Endothelial cell of umbilical vein (primary cell): ENCODE measurements at regions not wholly inside any gene's neighbourhood (a gene's known extent, or its start where the extent isn't known, plus 50 kb on each side); places are given as distances from the start of the nearest gene placed in this dataset.

Source experiments
- BruUV-seq: library from RNA; stranded (reverse); fragments of 400-500 nt; replicated peaks from 2 replicates; lab custom pipeline; 2021; lab: Mats Ljungman, UMichigan
- CTCF ChIA-PET: fragments of 300-600, 350-600 bp; sonication (Branson Sonifier 250); formaldehyde crosslinking; loops from one replicate; lab custom pipeline; 2021; ENCODE audit warnings: antibody characterized with exemption, inconsistent platforms; lab: Charles Lee
- POLR2A ChIA-PET: fragments of 300-600, 350-600 bp; sonication (Branson Sonifier 250); formaldehyde crosslinking; loops from one replicate; lab custom pipeline; 2021; ENCODE audit warnings: antibody characterized with exemption, inconsistent platforms; lab: Charles Lee
- DNase-seq: peaks from one replicate; pipeline ENCODE4 v3.0.0-alpha.2; 2011; ENCODE audit warnings: low read depth, low spot score
- FAIRE-seq: peaks from 2 replicates; lab custom pipeline; 2011; peaks lifted over from hg19 to GRCh38; lab: Jason Lieb, UNC
- H2AFZ ChIP-seq: 2 replicates; pipeline ENCODE4 v1.6.0; 2012; ENCODE audit warnings: low read depth, low read length, control low read depth, inconsistent platforms
- H3K27ac ChIP-seq: 2 replicates; pipeline ENCODE4 v1.5.1; 2011; ENCODE audit warnings: low read depth, mild to moderate bottlenecking, control low read depth, low read length, moderate library complexity; ENCODE audit not compliant: insufficient read depth
- H3K27me3 ChIP-seq, 2 experiments: 2 replicates each; pipeline versions ENCODE4 v1.6.0 to v1.6.1; 2011; ENCODE audit warnings: low read length in 2 of 2, mixed read lengths in 1 of 2; ENCODE audit not compliant: control insufficient read depth in 2 of 2, insufficient read depth in 2 of 2
- H3K36me3 ChIP-seq, 2 experiments: 2 replicates in 1 of 2; 3 replicates in 1 of 2; pipeline ENCODE4 v1.5.1; 2011; ENCODE audit warnings: low read length in 2 of 2, mild to moderate bottlenecking in 1 of 2, moderate library complexity in 1 of 2; ENCODE audit not compliant: control insufficient read depth in 2 of 2, insufficient read depth in 2 of 2; ENCODE audit errors: extremely low read depth in 1 of 2
- H3K4me1 ChIP-seq: 3 replicates; pipeline ENCODE4 v1.5.1; 2011; ENCODE audit warnings: mild to moderate bottlenecking, low read length; ENCODE audit not compliant: control insufficient read depth, insufficient read depth; ENCODE audit errors: extremely low read depth
- H3K4me2 ChIP-seq: 2 replicates; pipeline ENCODE4 v1.6.1; 2011; ENCODE audit warnings: low read length, control low read depth, mixed read lengths; ENCODE audit not compliant: insufficient read depth
- H3K4me3 ChIP-seq, 3 experiments: fragments of 200-600 bp in 1 of 3; sonication (generic), shearing (Covaris generic) in 1 of 3; replicated peaks in 1 of 3; 2 replicates each; pipeline ENCODE4 v1.5.1; 2011 to 2016; ENCODE audit warnings: control low read depth in 3 of 3, low read length in 3 of 3, mild to moderate bottlenecking in 2 of 3, inconsistent platforms in 1 of 3, low read depth in 1 of 3, moderate library complexity in 1 of 3; ENCODE audit not compliant: insufficient read depth in 1 of 3
- H3K79me2 ChIP-seq: 2 replicates; pipeline ENCODE4 v1.6.0; 2012; ENCODE audit warnings: low read length, inconsistent platforms; ENCODE audit not compliant: control insufficient read depth, insufficient read depth
- H3K9ac ChIP-seq: replicated peaks from 2 replicates; pipeline ENCODE3; 2011; ENCODE audit warnings: low read length, control low read depth; ENCODE audit not compliant: insufficient read depth; ENCODE audit errors: extremely low read depth
- H3K9me1 ChIP-seq: replicated peaks from 3 replicates; pipeline ENCODE4 v1.6.0; 2011; ENCODE audit warnings: mild to moderate bottlenecking, low read length; ENCODE audit not compliant: control insufficient read depth, insufficient read depth; ENCODE audit errors: extremely low read depth
- H3K9me3 ChIP-seq: replicated peaks from 2 replicates; pipeline ENCODE4 v1.5.1; 2012; ENCODE audit warnings: low read length, inconsistent platforms; ENCODE audit not compliant: control insufficient read depth, insufficient read depth
- H4K20me1 ChIP-seq: replicated peaks from 2 replicates; pipeline ENCODE3; 2011; ENCODE audit warnings: mild to moderate bottlenecking, low read length; ENCODE audit not compliant: control insufficient read depth, insufficient read depth; ENCODE audit errors: extremely low read depth
- CTCF ChIP-seq, 2 donors: IDR thresholded peaks; 1 replicate in 1 of 2; 2 replicates in 1 of 2; pipeline ENCODE4 v1.5.1; 2011; ENCODE audit warnings: low read length in 2 of 2, mild to moderate bottlenecking in 2 of 2, moderate library complexity in 2 of 2, control low read depth in 1 of 2, inconsistent platforms in 1 of 2, low read depth in 1 of 2; ENCODE audit not compliant: insufficient read depth in 1 of 2; ENCODE audit errors: extremely low read depth in 1 of 2
- EZH2 ChIP-seq: IDR thresholded peaks from 2 replicates; pipeline ENCODE4 v1.6.1; 2012; ENCODE audit warnings: borderline replicate concordance, low read depth, mild to moderate bottlenecking, moderate library complexity, low read length, inconsistent platforms; ENCODE audit not compliant: severe bottlenecking
- FOS ChIP-seq: IDR thresholded peaks from 2 replicates; pipeline ENCODE4 v1.6.1; 2011; ENCODE audit warnings: mild to moderate bottlenecking, low read length, moderate library complexity, borderline replicate concordance; ENCODE audit not compliant: insufficient read depth
- GATA2 ChIP-seq: IDR thresholded peaks from 2 replicates; pipeline ENCODE4 v1.7.0; 2011; ENCODE audit warnings: low read depth, mild to moderate bottlenecking, moderate library complexity, mixed read lengths, low read length; ENCODE audit not compliant: insufficient read length, insufficient read depth
- JUN ChIP-seq: IDR thresholded peaks from 2 replicates; pipeline ENCODE4 v1.6.1; 2011; ENCODE audit warnings: borderline replicate concordance, low read depth; ENCODE audit not compliant: insufficient read length, insufficient read depth
- MAX ChIP-seq: IDR thresholded peaks from 2 replicates; pipeline ENCODE4 v1.6.1; 2011; ENCODE audit not compliant: insufficient read depth, insufficient read length
- MYC ChIP-seq: IDR thresholded peaks from one replicate; pipeline ENCODE4 v1.6.1; 2011; ENCODE audit warnings: mild to moderate bottlenecking, low read depth, low read length
- POLR2A ChIP-seq: IDR thresholded peaks from 2 replicates; pipeline ENCODE4 v1.6.1; 2012; ENCODE audit warnings: low read depth, mild to moderate bottlenecking, control low read depth, low read length
- POLR2AphosphoS5 ChIP-seq: IDR thresholded peaks from 2 replicates; pipeline ENCODE4 v1.6.1; 2012; ENCODE audit warnings: low read depth, mild to moderate bottlenecking, control low read depth, low read length, moderate library complexity; ENCODE audit not compliant: insufficient read depth
- dilution Hi-C: fragments of 300-500 bp; cut with MboI; formaldehyde crosslinking; loops from one replicate; pipeline ENCODE4 v1.15.0; 2019; ENCODE audit warnings: low sequenced_read_pairs; ENCODE audit not compliant: extremely low pct_ligation_motif_present
- intact Hi-C: fragments of 100-400 bp; cut with micrococcal nuclease; formaldehyde crosslinking; loops from one replicate; pipeline ENCODE4 v1.10.0; 2022

DNA sequence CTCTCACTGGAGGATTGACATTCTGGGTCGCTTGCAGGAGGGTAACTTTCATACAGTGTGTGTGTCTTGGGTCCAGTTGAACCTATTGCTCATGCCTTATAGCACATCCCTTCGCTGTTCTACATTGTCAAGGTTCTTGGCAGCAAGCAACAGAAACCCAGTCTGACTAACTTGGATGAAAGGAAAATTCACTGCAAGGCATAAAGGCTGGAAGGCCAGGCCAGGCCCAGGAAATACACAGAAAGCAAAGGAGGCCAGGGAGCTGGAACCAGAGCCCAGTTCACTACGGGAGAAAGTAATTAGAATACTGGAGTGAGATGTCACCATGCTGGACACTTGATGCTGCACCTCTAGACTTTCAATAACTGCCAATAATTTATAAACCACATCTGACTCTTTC lies 353.8 kb upstream of the GATB start:
- H3K9ac ChIP-seq = no peak overlapping the region
- CTCF ChIA-PET = no interaction called here
- peaks cover 0 to 4% of the 10 kb centered on the region in 2 experiments for H3K27me3 ChIP-seq
- DNase-seq = no peak
- no peaks in the 10 kb centered on the region for H3K36me3 ChIP-seq
- TF ChIP-seq CTCF (IDR thresholded peaks at IDR 0.05; ENCODE audit: extremely low read depth in 1 of 2, insufficient read depth in 1 of 2, low read depth in 1 of 2, low read length in 2 of 2) (no peak), JUN (no peak), MYC (no peak), POLR2A (no peak), MAX (no peak), FOS (no peak), GATA2 (no peak), POLR2AphosphoS5 (no peak), EZH2 (no peak)
- POLR2A ChIA-PET = no interaction called here
- H3K79me2 ChIP-seq = no peaks in the 10 kb centered on the region
- no TSS peak for BruUV-seq
- H3K27ac ChIP-seq = no peak overlapping the region
- H3K9me1 ChIP-seq = no peaks in the 10 kb centered on the region
- no peaks in the 10 kb centered on the region for H3K9me3 ChIP-seq
- H3K4me3 ChIP-seq = no peak overlapping the region
- H2AFZ ChIP-seq = no peak overlapping the region
- intact Hi-C loops = no loop called here
- H3K4me1 ChIP-seq = peaks cover 16% of the 10 kb centered on the region
- no peaks in the 10 kb centered on the region for H4K20me1 ChIP-seq
- H3K4me2 ChIP-seq = no peak overlapping the region
- no peak for FAIRE-seq
- dilution Hi-C loops = no loop called here
